Neutrophil (primary cell): ENCODE measurements at regions not wholly inside any gene's neighbourhood (a gene's known extent, or its start where the extent isn't known, plus 50 kb on each side); places are given as distances from the start of the nearest gene placed in this dataset.

Experiments
- H3K27ac ChIP-seq: fragments of 200-600 bp; sonication (generic); 2 replicates; pipeline ENCODE4 v1.5.1; 2016; ENCODE audit warnings: mild to moderate bottlenecking, moderate library complexity
- H3K27me3 ChIP-seq: fragments of 200-600 bp; sonication (generic); 2 replicates; pipeline ENCODE4 v1.6.0; 2016; ENCODE audit warnings: mild to moderate bottlenecking
- H3K36me3 ChIP-seq: fragments of 200-600 bp; sonication (generic); 2 replicates; pipeline ENCODE4 v1.5.1; 2017
- H3K4me1 ChIP-seq, 2 experiments: fragments of 200-600 bp in 1 of 2; sonication (generic) in 1 of 2; 1 replicate in 1 of 2; 2 replicates in 1 of 2; pipeline versions ENCODE4 v1.5.1 to v1.6.1; 2013 to 2016; ENCODE audit warnings: low read depth in 1 of 2, low read length in 1 of 2, mild to moderate bottlenecking in 1 of 2, moderate library complexity in 1 of 2; ENCODE audit not compliant: control insufficient read depth in 1 of 2, insufficient read depth in 1 of 2
- H3K4me3 ChIP-seq, 2 experiments: fragments of 200-600 bp in 1 of 2; sonication (generic) in 1 of 2; 1 replicate in 1 of 2; 2 replicates in 1 of 2; pipeline ENCODE4 v1.5.1; 2013 to 2016; ENCODE audit warnings: low read depth in 1 of 2, low read length in 1 of 2, mild to moderate bottlenecking in 1 of 2, moderate library complexity in 1 of 2
- H3K9me3 ChIP-seq: fragments of 200-600 bp; sonication (generic); 2 replicates; pipeline ENCODE4 v1.5.1; 2016
- TF ChIP-seq, protein P1 (sequence below): fragments of 200-600 bp; sonication (generic); IDR thresholded peaks from 2 replicates; pipeline ENCODE4 v1.5.1; 2016; ENCODE audit warnings: antibody characterized with exemption

GRCh38 chr14:100467046-100467750 lies 120.0 kb downstream of the BEGAIN start:
- Histone ChIP-seq H3K36me3 (peaks cover 14% of the 10 kb centered on the region), H3K4me3 (no peak overlapping the region), H3K27me3 (no peaks in the 10 kb centered on the region), H3K27ac (no peak overlapping the region), H3K4me1 (peaks cover 0 to 4% of the 10 kb centered on the region in 2 experiments), H3K9me3 (no peaks in the 10 kb centered on the region)
- TF ChIP-seq, protein P1, sequence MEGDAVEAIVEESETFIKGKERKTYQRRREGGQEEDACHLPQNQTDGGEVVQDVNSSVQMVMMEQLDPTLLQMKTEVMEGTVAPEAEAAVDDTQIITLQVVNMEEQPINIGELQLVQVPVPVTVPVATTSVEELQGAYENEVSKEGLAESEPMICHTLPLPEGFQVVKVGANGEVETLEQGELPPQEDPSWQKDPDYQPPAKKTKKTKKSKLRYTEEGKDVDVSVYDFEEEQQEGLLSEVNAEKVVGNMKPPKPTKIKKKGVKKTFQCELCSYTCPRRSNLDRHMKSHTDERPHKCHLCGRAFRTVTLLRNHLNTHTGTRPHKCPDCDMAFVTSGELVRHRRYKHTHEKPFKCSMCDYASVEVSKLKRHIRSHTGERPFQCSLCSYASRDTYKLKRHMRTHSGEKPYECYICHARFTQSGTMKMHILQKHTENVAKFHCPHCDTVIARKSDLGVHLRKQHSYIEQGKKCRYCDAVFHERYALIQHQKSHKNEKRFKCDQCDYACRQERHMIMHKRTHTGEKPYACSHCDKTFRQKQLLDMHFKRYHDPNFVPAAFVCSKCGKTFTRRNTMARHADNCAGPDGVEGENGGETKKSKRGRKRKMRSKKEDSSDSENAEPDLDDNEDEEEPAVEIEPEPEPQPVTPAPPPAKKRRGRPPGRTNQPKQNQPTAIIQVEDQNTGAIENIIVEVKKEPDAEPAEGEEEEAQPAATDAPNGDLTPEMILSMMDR = no peak

DNA sequence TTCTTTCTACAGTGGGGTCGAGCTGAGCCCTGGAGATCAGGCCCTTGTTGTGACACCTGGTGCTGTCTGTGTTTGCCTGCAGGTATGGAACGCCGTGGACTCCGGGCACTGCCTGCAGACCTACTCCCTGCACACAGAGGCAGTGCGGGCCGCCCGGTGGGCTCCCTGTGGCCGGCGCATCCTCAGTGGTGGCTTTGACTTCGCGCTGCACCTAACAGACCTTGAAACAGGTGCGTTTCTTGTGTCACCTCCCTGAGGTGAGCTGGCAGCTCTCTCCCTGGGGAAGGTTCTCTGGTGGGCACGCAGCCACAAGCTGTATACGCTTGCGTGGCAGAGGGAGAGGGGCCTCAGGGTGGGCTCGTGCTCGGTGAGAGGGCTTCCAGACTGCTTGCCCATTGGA lies 119.3 kb downstream of the BEGAIN start:
- Histone ChIP-seq H3K4me3 (no peak overlapping the region), H3K4me1 (no peaks in the 10 kb centered on the region), H3K9me3 (no peaks in the 10 kb centered on the region), H3K27me3 (no peaks in the 10 kb centered on the region), H3K36me3 (peaks cover 14% of the 10 kb centered on the region), H3K27ac (no peak overlapping the region)
- TF ChIP-seq, protein P1 = no peak

GRCh38 chr14:100468557-100468956 lies 118.7 kb downstream of the BEGAIN start:
- Histone ChIP-seq H3K27me3 (no peaks in the 10 kb centered on the region), H3K36me3 (peaks cover 14% of the 10 kb centered on the region), H3K27ac (no peak overlapping the region), H3K4me3 (no peak overlapping the region), H3K9me3 (no peaks in the 10 kb centered on the region), H3K4me1 (no peaks in the 10 kb centered on the region)
- TF ChIP-seq, protein P1 = no peak

- H3K4me1 ChIP-seq = no peaks in the 10 kb centered on the region
- no peaks in the 10 kb centered on the region for H3K9me3 ChIP-seq
- H3K36me3 ChIP-seq = peaks cover 14% of the 10 kb centered on the region
- H3K27me3 ChIP-seq = no peaks in the 10 kb centered on the region
- no peak overlapping the region for H3K27ac ChIP-seq
- no peak overlapping the region for H3K4me3 ChIP-seq
- TF ChIP-seq, protein P1 = no peak
These were observed 117.3 kb downstream of the BEGAIN start for GRCh38 chr14:100469632-100470522.

DNA sequence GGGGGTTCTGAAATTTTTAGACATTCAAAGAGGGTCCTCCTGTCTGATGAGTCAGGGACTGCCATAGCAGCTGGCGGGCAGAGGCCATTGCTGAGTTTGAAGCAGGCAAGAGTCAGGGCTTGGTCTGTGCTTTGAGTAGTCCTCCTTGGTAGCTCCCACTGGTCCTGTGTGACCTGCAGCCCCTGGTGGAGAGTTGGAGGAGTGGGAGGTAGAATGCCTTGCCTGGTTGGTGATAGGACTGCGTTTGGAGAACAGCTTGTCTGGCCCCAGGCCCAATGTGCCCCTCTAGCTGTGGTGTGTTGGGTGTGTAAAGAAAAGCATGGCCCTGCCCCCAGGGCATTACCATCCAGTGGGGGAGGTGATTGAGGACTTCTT lies 116.7 kb downstream of the BEGAIN start:
- H3K4me3 ChIP-seq = no peak overlapping the region
- TF ChIP-seq, protein P1 = no peak
- no peak overlapping the region for H3K27ac ChIP-seq
- peaks cover 14% of the 10 kb centered on the region for H3K36me3 ChIP-seq
- no peaks in the 10 kb centered on the region for H3K27me3 ChIP-seq
- no peaks in the 10 kb centered on the region for H3K9me3 ChIP-seq
- H3K4me1 ChIP-seq = no peaks in the 10 kb centered on the region
